ENCODE measurements at regions not wholly inside any gene's neighbourhood (a gene's known extent, or its start where the extent isn't known, plus 50 kb on each side); places are given as distances from the start of the nearest gene placed in this dataset.

DNA sequence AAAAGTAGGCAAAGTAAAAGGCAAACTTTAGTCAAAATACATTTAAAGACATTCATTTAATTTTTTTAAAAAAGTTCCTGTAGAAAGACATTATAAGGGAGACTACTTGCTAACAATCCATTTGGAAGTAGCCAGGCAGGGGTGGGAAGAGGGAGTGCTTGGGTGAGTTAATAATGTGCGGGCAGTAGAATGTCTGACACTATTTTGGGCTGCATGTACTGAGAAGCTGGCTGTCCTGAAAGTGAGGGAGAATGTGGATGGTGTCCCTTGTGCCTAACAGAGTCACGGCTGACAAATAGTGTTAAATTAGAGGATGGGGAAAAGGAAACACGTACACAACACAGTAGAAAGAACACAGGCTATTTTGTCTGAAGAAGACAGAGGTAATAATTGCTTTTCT is 142.5 kb downstream of the LCA5 start:
- no peaks in the 10 kb centered on the region for H3K4me1 ChIP-seq (ENCODE audit: insufficient read depth, low read length)
- H3K79me2 ChIP-seq (ENCODE audit: insufficient read depth, low read length): no peaks in the 10 kb centered on the region
- no peaks in the 10 kb centered on the region for H4K20me1 ChIP-seq (ENCODE audit: insufficient read depth, low read length)
- DNase-seq (ENCODE audit: low read depth) (no peak), FAIRE-seq (no peak)
- H2AFZ ChIP-seq (ENCODE audit: low read depth, low read length): no peak overlapping the region
- H3K27ac ChIP-seq (ENCODE audit: low read depth, low read length): no peak overlapping the region
- TF ChIP-seq, protein P1, sequence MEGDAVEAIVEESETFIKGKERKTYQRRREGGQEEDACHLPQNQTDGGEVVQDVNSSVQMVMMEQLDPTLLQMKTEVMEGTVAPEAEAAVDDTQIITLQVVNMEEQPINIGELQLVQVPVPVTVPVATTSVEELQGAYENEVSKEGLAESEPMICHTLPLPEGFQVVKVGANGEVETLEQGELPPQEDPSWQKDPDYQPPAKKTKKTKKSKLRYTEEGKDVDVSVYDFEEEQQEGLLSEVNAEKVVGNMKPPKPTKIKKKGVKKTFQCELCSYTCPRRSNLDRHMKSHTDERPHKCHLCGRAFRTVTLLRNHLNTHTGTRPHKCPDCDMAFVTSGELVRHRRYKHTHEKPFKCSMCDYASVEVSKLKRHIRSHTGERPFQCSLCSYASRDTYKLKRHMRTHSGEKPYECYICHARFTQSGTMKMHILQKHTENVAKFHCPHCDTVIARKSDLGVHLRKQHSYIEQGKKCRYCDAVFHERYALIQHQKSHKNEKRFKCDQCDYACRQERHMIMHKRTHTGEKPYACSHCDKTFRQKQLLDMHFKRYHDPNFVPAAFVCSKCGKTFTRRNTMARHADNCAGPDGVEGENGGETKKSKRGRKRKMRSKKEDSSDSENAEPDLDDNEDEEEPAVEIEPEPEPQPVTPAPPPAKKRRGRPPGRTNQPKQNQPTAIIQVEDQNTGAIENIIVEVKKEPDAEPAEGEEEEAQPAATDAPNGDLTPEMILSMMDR (IDR thresholded peaks at IDR 0.05; ENCODE audit: insufficient read depth, low read depth, low read length): no peak
- no peak for TF ChIP-seq EZH2 (IDR thresholded peaks at IDR 0.05; ENCODE audit: insufficient read depth, low read length)
- H3K9me3 Mint-ChIP-seq (ENCODE audit: unreplicated experiment): peaks cover 2% of the 10 kb centered on the region
- H3K27me3 ChIP-seq (ENCODE audit: insufficient read depth, low read length): no peaks in the 10 kb centered on the region
- no peaks in the 10 kb centered on the region for H3K4me1 Mint-ChIP-seq (ENCODE audit: low read depth, unreplicated experiment)
- no peaks in the 10 kb centered on the region for H3K36me3 ChIP-seq (ENCODE audit: insufficient read depth, low read length)
- H3K27me3 Mint-ChIP-seq (ENCODE audit: low read depth, unreplicated experiment): no peaks in the 10 kb centered on the region
- no peak overlapping the region for H3K9ac ChIP-seq (ENCODE audit: low read length)
- H3K4me3 Mint-ChIP-seq (ENCODE audit: unreplicated experiment): no peak overlapping the region
- no peak overlapping the region for H3K4me3 ChIP-seq (ENCODE audit: insufficient read depth, low read depth, low read length)
- H3K27ac Mint-ChIP-seq (ENCODE audit: unreplicated experiment): no peak overlapping the region
- H3K4me2 ChIP-seq (ENCODE audit: low read length): no peak overlapping the region
- H3K9me3 ChIP-seq (ENCODE audit: insufficient read depth, low read depth, low read length): no peaks in the 10 kb centered on the region
- no peaks in the 10 kb centered on the region for H3K36me3 Mint-ChIP-seq (ENCODE audit: low read depth, unreplicated experiment)

- FAIRE-seq: no peak
- DNase-seq (ENCODE audit: low read depth): no peak
- H3K9me3 Mint-ChIP-seq (ENCODE audit: unreplicated experiment): peaks cover 4% of the 10 kb centered on the region
These were observed 145.1 kb downstream of the LCA5 start for GRCh38 chr6:79392094-79392493.

GRCh38 chr6:79391480-79391879 is 145.8 kb downstream of the LCA5 start:
- TF ChIP-seq EZH2 (IDR thresholded peaks at IDR 0.05; ENCODE audit: insufficient read depth, low read length): no peak
- TF ChIP-seq, protein P1 (IDR thresholded peaks at IDR 0.05; ENCODE audit: insufficient read depth, low read depth, low read length): no peak
- Histone ChIP-seq H3K4me3 (ENCODE audit: insufficient read depth, low read depth, low read length) (no peak overlapping the region), H3K4me1 (ENCODE audit: insufficient read depth, low read length) (no peaks in the 10 kb centered on the region), H3K4me2 (ENCODE audit: low read length) (no peak overlapping the region), H4K20me1 (ENCODE audit: insufficient read depth, low read length) (no peaks in the 10 kb centered on the region), H3K27ac (ENCODE audit: low read depth, low read length) (no peak overlapping the region), H3K9ac (ENCODE audit: low read length) (no peak overlapping the region), H3K36me3 (ENCODE audit: insufficient read depth, low read length) (no peaks in the 10 kb centered on the region), H3K27me3 (ENCODE audit: insufficient read depth, low read length) (no peaks in the 10 kb centered on the region), H3K79me2 (ENCODE audit: insufficient read depth, low read length) (no peaks in the 10 kb centered on the region), H3K9me3 (ENCODE audit: insufficient read depth, low read depth, low read length) (no peaks in the 10 kb centered on the region), H2AFZ (ENCODE audit: low read depth, low read length) (no peak overlapping the region)
- Mint-ChIP-seq H3K36me3 (ENCODE audit: low read depth, unreplicated experiment) (no peaks in the 10 kb centered on the region), H3K4me3 (ENCODE audit: unreplicated experiment) (no peak overlapping the region), H3K4me1 (ENCODE audit: low read depth, unreplicated experiment) (no peaks in the 10 kb centered on the region), H3K27ac (ENCODE audit: unreplicated experiment) (no peak overlapping the region), H3K27me3 (ENCODE audit: low read depth, unreplicated experiment) (no peaks in the 10 kb centered on the region), H3K9me3 (ENCODE audit: unreplicated experiment) (peaks cover 4% of the 10 kb centered on the region)
- DNase-seq (ENCODE audit: low read depth): no peak
- no peak for FAIRE-seq

More at GRCh38 chr6:79392094-79392493, 145.1 kb downstream of the LCA5 start:
- H3K4me1 ChIP-seq (ENCODE audit: insufficient read depth, low read length): no peaks in the 10 kb centered on the region
- no peaks in the 10 kb centered on the region for H3K9me3 ChIP-seq (ENCODE audit: insufficient read depth, low read depth, low read length)
- Mint-ChIP-seq H3K4me1 (ENCODE audit: low read depth, unreplicated experiment) (no peaks in the 10 kb centered on the region), H3K27me3 (ENCODE audit: low read depth, unreplicated experiment) (no peaks in the 10 kb centered on the region), H3K4me3 (ENCODE audit: unreplicated experiment) (no peak overlapping the region), H3K27ac (ENCODE audit: unreplicated experiment) (no peak overlapping the region), H3K36me3 (ENCODE audit: low read depth, unreplicated experiment) (no peaks in the 10 kb centered on the region)
- no peaks in the 10 kb centered on the region for H3K36me3 ChIP-seq (ENCODE audit: insufficient read depth, low read length)
- H3K4me2 ChIP-seq (ENCODE audit: low read length): no peak overlapping the region
- TF ChIP-seq, protein P1 (IDR thresholded peaks at IDR 0.05; ENCODE audit: insufficient read depth, low read depth, low read length): no peak
- TF ChIP-seq EZH2 (IDR thresholded peaks at IDR 0.05; ENCODE audit: insufficient read depth, low read length): no peak
- no peak overlapping the region for H3K4me3 ChIP-seq (ENCODE audit: insufficient read depth, low read depth, low read length)
- H3K27ac ChIP-seq (ENCODE audit: low read depth, low read length): no peak overlapping the region
- no peaks in the 10 kb centered on the region for H3K79me2 ChIP-seq (ENCODE audit: insufficient read depth, low read length)
- no peaks in the 10 kb centered on the region for H4K20me1 ChIP-seq (ENCODE audit: insufficient read depth, low read length)
- no peak overlapping the region for H2AFZ ChIP-seq (ENCODE audit: low read depth, low read length)
- no peak overlapping the region for H3K9ac ChIP-seq (ENCODE audit: low read length)
- H3K27me3 ChIP-seq (ENCODE audit: insufficient read depth, low read length): no peaks in the 10 kb centered on the region

All from astrocyte (in vitro differentiated cells and primary cell).